HFFc6 (cell line): ENCODE measurements at regions not wholly inside any gene's neighbourhood (a gene's known extent, or its start where the extent isn't known, plus 50 kb on each side); places are given as distances from the start of the nearest gene placed in this dataset.
"Not testable (repeated sequence)": the region's sequence is repeated elsewhere in the genome, so short reads cannot be mapped to it uniquely, and the experiment has no call there.

Experiments
- DNase-seq: peaks from one replicate; pipeline ENCODE4 v3.0.0-alpha.2; 2018
- H3K27ac Mint-ChIP-seq: 2 replicates; pipeline ENCODE4 v1.8.0; 2020; ENCODE audit warnings: mild to moderate bottlenecking, mixed read lengths
- H3K27me3 Mint-ChIP-seq: 2 replicates; pipeline ENCODE4 v1.8.0; 2021; ENCODE audit warnings: mild to moderate bottlenecking, moderate library complexity, mixed read lengths; ENCODE audit not compliant: insufficient read depth
- H3K36me3 Mint-ChIP-seq: 2 replicates; pipeline ENCODE4 v1.8.0; 2021; ENCODE audit warnings: low read depth, mixed read lengths
- H3K4me1 Mint-ChIP-seq: 2 replicates; pipeline ENCODE4 v1.8.0; 2020; ENCODE audit warnings: low read depth, mixed read lengths
- H3K4me3 Mint-ChIP-seq: 2 replicates; pipeline ENCODE4 v1.8.0; 2020; ENCODE audit warnings: mild to moderate bottlenecking, moderate library complexity, mixed read lengths
- H3K9me3 Mint-ChIP-seq: 2 replicates; pipeline ENCODE4 v1.8.0; 2020; ENCODE audit warnings: mild to moderate bottlenecking, mixed read lengths
- TF ChIP-seq, protein P1 (sequence below): fragments of 200-600 bp; sonication (generic); IDR thresholded peaks from 2 replicates; pipeline ENCODE4 v1.5.0; 2021; ENCODE audit warnings: antibody characterized with exemption, mild to moderate bottlenecking

DNA sequence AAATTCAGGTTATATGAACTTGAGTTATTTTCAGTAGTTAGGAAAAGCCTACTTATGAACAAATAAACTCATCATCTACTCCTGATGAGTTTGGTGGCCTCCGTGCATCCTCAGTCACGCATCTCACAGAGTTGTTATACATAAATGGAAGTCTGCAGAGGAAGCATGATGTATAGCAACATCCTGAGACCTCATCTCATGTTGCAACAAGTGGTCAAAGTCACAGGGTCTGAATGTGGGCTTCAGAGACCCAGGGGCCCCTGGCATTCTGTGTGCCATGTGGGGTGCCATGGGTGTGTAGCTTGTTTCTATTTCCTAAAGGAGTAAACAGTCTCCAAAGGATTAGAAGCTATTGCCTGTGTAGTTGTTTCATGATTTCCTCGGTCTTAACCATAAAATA lies 216.5 kb downstream of the IRX2 start:
- Mint-ChIP-seq H3K36me3 (no peaks in the 10 kb centered on the region), H3K27me3 (peaks cover 3% of the 10 kb centered on the region; the same call in 1 of the 2 replicates), H3K4me1 (no peaks in the 10 kb centered on the region), H3K27ac (no peak overlapping the region), H3K4me3 (no peak overlapping the region), H3K9me3 (peaks cover 24% of the 10 kb centered on the region)
- TF ChIP-seq, protein P1, sequence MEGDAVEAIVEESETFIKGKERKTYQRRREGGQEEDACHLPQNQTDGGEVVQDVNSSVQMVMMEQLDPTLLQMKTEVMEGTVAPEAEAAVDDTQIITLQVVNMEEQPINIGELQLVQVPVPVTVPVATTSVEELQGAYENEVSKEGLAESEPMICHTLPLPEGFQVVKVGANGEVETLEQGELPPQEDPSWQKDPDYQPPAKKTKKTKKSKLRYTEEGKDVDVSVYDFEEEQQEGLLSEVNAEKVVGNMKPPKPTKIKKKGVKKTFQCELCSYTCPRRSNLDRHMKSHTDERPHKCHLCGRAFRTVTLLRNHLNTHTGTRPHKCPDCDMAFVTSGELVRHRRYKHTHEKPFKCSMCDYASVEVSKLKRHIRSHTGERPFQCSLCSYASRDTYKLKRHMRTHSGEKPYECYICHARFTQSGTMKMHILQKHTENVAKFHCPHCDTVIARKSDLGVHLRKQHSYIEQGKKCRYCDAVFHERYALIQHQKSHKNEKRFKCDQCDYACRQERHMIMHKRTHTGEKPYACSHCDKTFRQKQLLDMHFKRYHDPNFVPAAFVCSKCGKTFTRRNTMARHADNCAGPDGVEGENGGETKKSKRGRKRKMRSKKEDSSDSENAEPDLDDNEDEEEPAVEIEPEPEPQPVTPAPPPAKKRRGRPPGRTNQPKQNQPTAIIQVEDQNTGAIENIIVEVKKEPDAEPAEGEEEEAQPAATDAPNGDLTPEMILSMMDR: no peak
- DNase-seq: no peak

DNA sequence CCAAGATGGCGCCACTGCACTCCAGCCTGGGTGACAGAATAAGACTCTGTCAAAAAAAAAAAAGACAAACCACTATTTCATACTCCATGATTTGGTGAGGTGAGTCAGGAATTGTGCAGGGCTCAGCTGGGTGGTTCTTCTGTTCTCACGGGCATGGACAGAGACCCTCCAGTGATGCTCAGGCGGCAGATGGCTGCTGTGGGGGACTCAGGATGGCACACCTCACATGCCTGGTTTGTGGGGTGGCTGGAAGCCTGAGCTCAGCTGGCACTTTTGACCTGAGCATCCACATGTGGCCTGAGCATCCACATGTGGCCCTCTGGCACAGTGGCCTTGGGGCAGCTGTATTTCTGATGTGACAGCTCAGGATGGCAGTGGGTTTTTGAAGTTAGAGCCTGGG lies 217.2 kb downstream of the IRX2 start:
- no peak overlapping the region for H3K27ac Mint-ChIP-seq

DNA sequence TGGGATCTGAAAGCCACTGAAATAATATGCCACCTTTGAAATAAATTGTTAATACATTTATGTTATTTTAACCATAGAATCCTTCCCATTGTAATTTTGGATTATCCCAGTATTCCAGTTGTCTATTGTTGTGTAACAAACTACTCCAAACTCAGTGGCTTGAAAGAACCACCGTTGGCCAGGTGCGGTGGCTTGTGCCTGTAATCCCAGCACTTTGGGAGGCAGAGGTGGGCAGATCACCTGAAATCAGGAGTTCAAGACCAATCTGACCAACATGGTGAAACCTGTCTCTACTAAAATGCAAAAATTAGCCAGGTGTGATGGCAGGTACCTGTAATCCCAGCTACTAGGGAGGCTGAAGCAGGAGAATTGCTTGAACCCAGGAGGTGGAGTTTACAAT lies 217.6 kb downstream of the IRX2 start:
- H3K9me3 Mint-ChIP-seq: peaks cover 19% of the 10 kb centered on the region
- not testable (repeated sequence) for H3K27ac Mint-ChIP-seq, H3K4me3 Mint-ChIP-seq, H3K27me3 Mint-ChIP-seq, H3K4me1 Mint-ChIP-seq, DNase-seq, H3K36me3 Mint-ChIP-seq

More for the DNA sequence above, 217.2 kb downstream of the IRX2 start:
- Mint-ChIP-seq H3K4me1 (no peaks in the 10 kb centered on the region), H3K9me3 (peaks cover 22% of the 10 kb centered on the region), H3K27me3 (peaks cover 3% of the 10 kb centered on the region; the same call in 1 of the 2 replicates), H3K36me3 (no peaks in the 10 kb centered on the region), H3K4me3 (no peak overlapping the region)
- TF ChIP-seq, protein P1: no peak
- no peak for DNase-seq

- no peaks in the 10 kb centered on the region for H3K27me3 Mint-ChIP-seq
- no peak overlapping the region for H3K27ac Mint-ChIP-seq
- no peaks in the 10 kb centered on the region for H3K4me1 Mint-ChIP-seq
- H3K36me3 Mint-ChIP-seq: no peaks in the 10 kb centered on the region
- no peak for DNase-seq
- peaks cover 25% of the 10 kb centered on the region for H3K9me3 Mint-ChIP-seq
- H3K4me3 Mint-ChIP-seq: no peak overlapping the region
- TF ChIP-seq, protein P1: no peak
These were observed 218.7 kb downstream of the IRX2 start for GRCh38 chr5:2532809-2533208.

DNA sequence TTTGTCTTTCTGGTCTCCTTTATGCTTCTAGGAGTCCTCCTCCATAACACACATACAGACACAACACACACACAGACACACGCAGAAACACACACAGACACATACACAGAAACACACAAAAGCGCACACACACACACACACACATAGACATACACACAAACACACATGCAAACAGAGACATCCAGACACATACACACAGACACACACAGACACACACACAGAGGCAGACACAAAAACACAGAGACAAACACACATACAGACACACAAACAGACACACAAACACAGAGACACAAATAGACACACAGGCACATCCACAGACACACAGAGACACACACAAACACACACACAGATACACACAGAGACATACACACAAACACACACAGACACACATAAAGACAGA lies 220.2 kb downstream of the IRX2 start:
- TF ChIP-seq, protein P1: no peak
- no peak overlapping the region for H3K4me3 Mint-ChIP-seq
- no peak for DNase-seq
- no peaks in the 10 kb centered on the region for H3K36me3 Mint-ChIP-seq
- no peaks in the 10 kb centered on the region for H3K4me1 Mint-ChIP-seq
- no peaks in the 10 kb centered on the region for H3K27me3 Mint-ChIP-seq
- no peak overlapping the region for H3K27ac Mint-ChIP-seq
- peaks cover 19% of the 10 kb centered on the region for H3K9me3 Mint-ChIP-seq

DNA sequence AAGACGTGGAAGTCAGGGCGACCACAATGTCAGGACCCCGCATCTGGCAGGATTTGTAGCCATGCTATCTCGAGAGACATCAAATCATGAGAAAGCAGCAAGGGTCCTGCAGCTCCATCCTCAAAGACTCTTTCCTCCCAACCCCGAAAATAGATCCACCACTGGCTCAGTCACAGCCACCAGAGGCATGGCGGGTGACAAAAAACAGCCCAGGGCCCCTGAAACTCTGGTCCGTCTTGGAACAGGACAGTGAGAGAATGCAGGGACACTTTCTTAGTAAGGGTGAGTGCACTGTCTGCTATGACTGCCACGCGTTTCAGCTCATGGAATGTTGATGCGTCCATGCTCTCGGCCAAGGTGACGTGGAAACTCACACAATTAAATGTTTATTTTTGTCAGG lies 220.9 kb downstream of the IRX2 start:
- no peak overlapping the region for H3K27ac Mint-ChIP-seq
- H3K27me3 Mint-ChIP-seq: no peaks in the 10 kb centered on the region; the same call in 1 of the 2 replicates
- H3K9me3 Mint-ChIP-seq: peaks cover 26% of the 10 kb centered on the region
- H3K4me1 Mint-ChIP-seq: no peaks in the 10 kb centered on the region
- H3K36me3 Mint-ChIP-seq: no peaks in the 10 kb centered on the region
- TF ChIP-seq, protein P1: no peak
- no peak for DNase-seq
- no peak overlapping the region for H3K4me3 Mint-ChIP-seq
